Keratinocyte (primary cell): ENCODE measurements at regions not wholly inside any gene's neighbourhood (a gene's known extent, or its start where the extent isn't known, plus 50 kb on each side); places are given as distances from the start of the nearest gene placed in this dataset.
A peak's percentile ranks its signal among the peaks of the same experiment; 100 is the strongest.

Source experiments
- DNase-seq: peaks from one replicate; pipeline ENCODE4 v3.0.0-alpha.2; 2011; ENCODE audit warnings: low read depth, missing footprints, low spot score
- FAIRE-seq: peaks from 2 replicates; lab custom pipeline; 2011; peaks lifted over from hg19 to GRCh38; lab: Jason Lieb, UNC
- H2AFZ ChIP-seq: 2 replicates; pipeline ENCODE4 v1.6.0; 2012; ENCODE audit warnings: low read length, control low read depth, inconsistent platforms; ENCODE audit not compliant: control insufficient read depth
- H3K27ac ChIP-seq: 2 replicates; pipeline ENCODE4 v1.5.1; 2011; ENCODE audit warnings: low read length; ENCODE audit not compliant: control insufficient read depth, insufficient read depth
- H3K27me3 ChIP-seq: 3 replicates; pipeline ENCODE4 v1.6.0; 2011; ENCODE audit warnings: low read length; ENCODE audit not compliant: control insufficient read depth, insufficient read depth; ENCODE audit errors: extremely low read depth
- H3K36me3 ChIP-seq, 2 experiments: 2 replicates in 1 of 2; 3 replicates in 1 of 2; pipeline ENCODE4 v1.5.1; 2011; ENCODE audit warnings: low read length in 2 of 2, mild to moderate bottlenecking in 1 of 2; ENCODE audit not compliant: control insufficient read depth in 2 of 2, insufficient read depth in 2 of 2; ENCODE audit errors: extremely low read depth in 1 of 2
- H3K4me1 ChIP-seq: 3 replicates; pipeline ENCODE4 v1.5.1; 2011; ENCODE audit warnings: low read length; ENCODE audit not compliant: control insufficient read depth, insufficient read depth; ENCODE audit errors: extremely low read depth
- H3K4me2 ChIP-seq: 3 replicates; pipeline ENCODE4 v1.6.0; 2011; ENCODE audit warnings: low read depth, low read length; ENCODE audit not compliant: control insufficient read depth, insufficient read depth; ENCODE audit errors: extremely low read depth
- H3K4me3 ChIP-seq, 3 experiments: fragments of 200-600 bp in 1 of 3; sonication (generic) in 1 of 3; 2 replicates in 2 of 3; 3 replicates in 1 of 3; pipeline ENCODE4 v1.5.1; 2011 to 2016; ENCODE audit warnings: low read length in 3 of 3, mild to moderate bottlenecking in 3 of 3, control low read depth in 2 of 3, inconsistent platforms in 1 of 3, low read depth in 1 of 3, mixed read lengths in 1 of 3, mixed run types in 1 of 3, moderate library complexity in 1 of 3; ENCODE audit not compliant: control insufficient read depth in 2 of 3, insufficient read depth in 2 of 3; ENCODE audit errors: extremely low read depth in 1 of 3
- H3K79me2 ChIP-seq: 2 replicates; pipeline ENCODE4 v1.6.0; 2012; ENCODE audit warnings: low read length; ENCODE audit not compliant: control insufficient read depth, insufficient read depth
- H3K9ac ChIP-seq: 3 replicates; pipeline ENCODE4 v1.6.0; 2011; ENCODE audit warnings: low read length; ENCODE audit not compliant: control insufficient read depth, insufficient read depth; ENCODE audit errors: extremely low read depth
- H3K9me1 ChIP-seq: 3 replicates; pipeline ENCODE4 v1.6.0; 2011; ENCODE audit warnings: low read length; ENCODE audit not compliant: control insufficient read depth, insufficient read depth; ENCODE audit errors: extremely low read depth
- H3K9me3 ChIP-seq: 2 replicates; pipeline ENCODE4 v1.5.1; 2012; ENCODE audit warnings: low read depth, low read length; ENCODE audit not compliant: control insufficient read depth
- H4K20me1 ChIP-seq: 3 replicates; pipeline ENCODE4 v1.6.0; 2011; ENCODE audit warnings: low read length; ENCODE audit not compliant: control insufficient read depth, insufficient read depth; ENCODE audit errors: extremely low read depth
- EZH2 ChIP-seq: IDR thresholded peaks from one replicate; pipeline ENCODE4 v1.6.1; 2012; ENCODE audit warnings: inconsistent platforms, mild to moderate bottlenecking, low read length, moderate library complexity
- dilution Hi-C: fragments of 300-500 bp; cut with MboI; formaldehyde crosslinking; loops from one replicate; pipeline ENCODE4 v1.7.0; 2020; ENCODE audit warnings: low sequenced_read_pairs; ENCODE audit not compliant: extremely low pct_ligation_motif_present
- TF ChIP-seq, protein P1 (sequence below), 3 experiments: IDR thresholded peaks in 1 of 3; conservative IDR thresholded peaks in 1 of 3; optimal IDR thresholded peaks in 1 of 3; 2 replicates in 2 of 3; 3 replicates in 1 of 3; pipeline versions ENCODE3 to v1.5.1; 2011; ENCODE audit warnings: low read length in 3 of 3, mild to moderate bottlenecking in 3 of 3, moderate library complexity in 2 of 3, control low read depth in 1 of 3, inconsistent platforms in 1 of 3; ENCODE audit not compliant: insufficient read depth in 2 of 3; ENCODE audit errors: extremely low read depth in 1 of 3

GRCh38 chr13:88704600-88705275 is 1033.6 kb downstream of the SLITRK5 start:
- peak overlapping the region in 2 of 3 experiments; percentile 6 to 36 for H3K4me3 ChIP-seq
- no peak for FAIRE-seq

GRCh38 chr13:88707646-88708045 is 1036.5 kb downstream of the SLITRK5 start:
- Histone ChIP-seq H2AFZ (no peak overlapping the region), H3K4me3 (no peak overlapping the region), H3K4me1 (no peaks in the 10 kb centered on the region), H3K36me3 (no peaks in the 10 kb centered on the region), H3K27me3 (no peaks in the 10 kb centered on the region), H3K4me2 (no peak overlapping the region), H3K79me2 (no peaks in the 10 kb centered on the region), H4K20me1 (no peaks in the 10 kb centered on the region), H3K9ac (no peak overlapping the region), H3K9me3 (no peaks in the 10 kb centered on the region), H3K9me1 (no peaks in the 10 kb centered on the region), H3K27ac (no peak overlapping the region)
- FAIRE-seq (no peak), DNase-seq (no peak)
- no peak for TF ChIP-seq EZH2
- TF ChIP-seq, protein P1, sequence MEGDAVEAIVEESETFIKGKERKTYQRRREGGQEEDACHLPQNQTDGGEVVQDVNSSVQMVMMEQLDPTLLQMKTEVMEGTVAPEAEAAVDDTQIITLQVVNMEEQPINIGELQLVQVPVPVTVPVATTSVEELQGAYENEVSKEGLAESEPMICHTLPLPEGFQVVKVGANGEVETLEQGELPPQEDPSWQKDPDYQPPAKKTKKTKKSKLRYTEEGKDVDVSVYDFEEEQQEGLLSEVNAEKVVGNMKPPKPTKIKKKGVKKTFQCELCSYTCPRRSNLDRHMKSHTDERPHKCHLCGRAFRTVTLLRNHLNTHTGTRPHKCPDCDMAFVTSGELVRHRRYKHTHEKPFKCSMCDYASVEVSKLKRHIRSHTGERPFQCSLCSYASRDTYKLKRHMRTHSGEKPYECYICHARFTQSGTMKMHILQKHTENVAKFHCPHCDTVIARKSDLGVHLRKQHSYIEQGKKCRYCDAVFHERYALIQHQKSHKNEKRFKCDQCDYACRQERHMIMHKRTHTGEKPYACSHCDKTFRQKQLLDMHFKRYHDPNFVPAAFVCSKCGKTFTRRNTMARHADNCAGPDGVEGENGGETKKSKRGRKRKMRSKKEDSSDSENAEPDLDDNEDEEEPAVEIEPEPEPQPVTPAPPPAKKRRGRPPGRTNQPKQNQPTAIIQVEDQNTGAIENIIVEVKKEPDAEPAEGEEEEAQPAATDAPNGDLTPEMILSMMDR (optimal IDR thresholded peaks at IDR 0.05 in 1 of 3, IDR thresholded peaks at IDR 0.05 in 1 of 3, conservative IDR thresholded peaks at IDR 0.05 in 1 of 3; ENCODE audit: extremely low read depth in 1 of 3, insufficient read depth in 2 of 3, low read length in 3 of 3): no peak
- dilution Hi-C loops: no loop called here

More at GRCh38 chr13:88704600-88705275, 1033.6 kb downstream of the SLITRK5 start:
- H4K20me1 ChIP-seq: no peaks in the 10 kb centered on the region
- no peaks in the 10 kb centered on the region for H3K9me1 ChIP-seq
- H3K4me2 ChIP-seq: peak overlapping the region; percentile 65
- H3K27ac ChIP-seq: no peak overlapping the region
- H3K79me2 ChIP-seq: no peaks in the 10 kb centered on the region
- no peaks in the 10 kb centered on the region for H3K36me3 ChIP-seq
- TF ChIP-seq, protein P1 (optimal IDR thresholded peaks at IDR 0.05 in 1 of 3, IDR thresholded peaks at IDR 0.05 in 1 of 3, conservative IDR thresholded peaks at IDR 0.05 in 1 of 3; ENCODE audit: extremely low read depth in 1 of 3, insufficient read depth in 2 of 3, low read length in 3 of 3): no peak
- TF ChIP-seq EZH2: no peak
- peak overlapping the region; percentile 44 for H2AFZ ChIP-seq
- H3K9me3 ChIP-seq: no peaks in the 10 kb centered on the region
- no peaks in the 10 kb centered on the region for H3K27me3 ChIP-seq
- dilution Hi-C loops: no loop called here
- H3K4me1 ChIP-seq: no peaks in the 10 kb centered on the region
- DNase-seq: no peak
- H3K9ac ChIP-seq: no peak overlapping the region
